ENCODE measurements at regions not wholly inside any gene's neighbourhood (a gene's known extent, or its start where the extent isn't known, plus 50 kb on each side); places are given as distances from the start of the nearest gene placed in this dataset.

GRCh38 chr4:66522244-66522643 lies 852.0 kb upstream of the EPHA5 start:
- TF ChIP-seq CTCF (conservative IDR thresholded peaks at IDR 0.05; ENCODE audit: low read depth, low read length) (no peak), EZH2 (IDR thresholded peaks at IDR 0.05; ENCODE audit: borderline replicate concordance, low read depth, low read length, poor library complexity, severe bottlenecking) (no peak)
